ENCODE measurements at regions not wholly inside any gene's neighbourhood (a gene's known extent, or its start where the extent isn't known, plus 50 kb on each side); places are given as distances from the start of the nearest gene placed in this dataset.

DNA sequence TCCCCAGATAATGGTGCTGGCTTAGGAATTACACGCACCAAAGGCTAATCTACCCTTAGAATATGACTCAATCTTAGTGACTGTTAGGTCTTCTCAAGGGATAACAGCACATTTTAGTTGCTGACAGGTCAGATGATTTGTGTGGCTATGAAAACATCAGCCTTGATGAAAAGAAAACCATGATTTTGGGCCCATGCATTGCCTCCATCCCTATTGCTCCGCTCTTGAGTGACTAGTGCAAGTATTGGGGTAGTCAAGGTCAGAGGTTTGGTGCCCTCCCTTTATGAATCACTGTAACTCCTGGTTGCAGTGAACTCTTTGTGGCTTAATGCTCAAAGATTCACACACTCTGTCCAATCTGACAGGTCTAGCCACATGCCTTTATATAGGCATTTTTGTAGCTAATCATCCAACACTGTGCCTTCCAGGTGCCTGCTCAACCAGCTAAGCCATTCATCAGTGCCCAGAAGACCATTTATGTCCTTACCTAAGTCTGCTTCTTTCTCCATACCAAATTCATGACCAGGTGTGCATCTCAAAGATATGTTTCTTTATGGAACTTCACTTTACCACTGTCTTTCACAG, 251.6 kb downstream of the KCNJ2 start:
- no peak for DNase-seq
- Mint-ChIP-seq H3K4me1 (ENCODE audit: low read depth, unreplicated experiment) (no peaks in the 10 kb centered on the region), H3K27ac (ENCODE audit: unreplicated experiment) (no peak overlapping the region), H3K4me3 (ENCODE audit: unreplicated experiment) (no peak overlapping the region), H3K27me3 (ENCODE audit: unreplicated experiment) (no peaks in the 10 kb centered on the region), H3K36me3 (ENCODE audit: unreplicated experiment) (no peaks in the 10 kb centered on the region), H3K9me3 (ENCODE audit: unreplicated experiment) (no peaks in the 10 kb centered on the region)
- TF ChIP-seq, protein P1, sequence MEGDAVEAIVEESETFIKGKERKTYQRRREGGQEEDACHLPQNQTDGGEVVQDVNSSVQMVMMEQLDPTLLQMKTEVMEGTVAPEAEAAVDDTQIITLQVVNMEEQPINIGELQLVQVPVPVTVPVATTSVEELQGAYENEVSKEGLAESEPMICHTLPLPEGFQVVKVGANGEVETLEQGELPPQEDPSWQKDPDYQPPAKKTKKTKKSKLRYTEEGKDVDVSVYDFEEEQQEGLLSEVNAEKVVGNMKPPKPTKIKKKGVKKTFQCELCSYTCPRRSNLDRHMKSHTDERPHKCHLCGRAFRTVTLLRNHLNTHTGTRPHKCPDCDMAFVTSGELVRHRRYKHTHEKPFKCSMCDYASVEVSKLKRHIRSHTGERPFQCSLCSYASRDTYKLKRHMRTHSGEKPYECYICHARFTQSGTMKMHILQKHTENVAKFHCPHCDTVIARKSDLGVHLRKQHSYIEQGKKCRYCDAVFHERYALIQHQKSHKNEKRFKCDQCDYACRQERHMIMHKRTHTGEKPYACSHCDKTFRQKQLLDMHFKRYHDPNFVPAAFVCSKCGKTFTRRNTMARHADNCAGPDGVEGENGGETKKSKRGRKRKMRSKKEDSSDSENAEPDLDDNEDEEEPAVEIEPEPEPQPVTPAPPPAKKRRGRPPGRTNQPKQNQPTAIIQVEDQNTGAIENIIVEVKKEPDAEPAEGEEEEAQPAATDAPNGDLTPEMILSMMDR (IDR thresholded peaks at IDR 0.05; ENCODE audit: partially characterized antibody, unreplicated experiment): no peak

DNA sequence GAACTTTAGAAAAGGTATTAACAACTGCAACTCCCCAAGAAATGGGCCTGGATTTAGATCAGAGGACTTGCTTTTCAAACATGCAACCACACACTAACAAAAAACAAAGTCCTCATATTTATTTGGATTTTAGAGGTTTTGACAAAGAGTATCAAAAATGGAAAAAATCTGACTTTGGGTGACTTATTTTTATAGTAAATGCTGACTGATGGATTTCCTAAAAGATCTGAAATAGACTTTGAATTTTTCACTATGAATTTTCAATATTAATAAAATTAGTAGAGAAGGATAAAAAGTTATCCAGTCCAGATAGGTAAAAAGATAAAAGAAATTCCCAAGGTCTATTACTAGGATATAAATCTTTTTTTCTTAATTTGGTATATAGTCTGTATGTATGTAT, 253.5 kb downstream of the KCNJ2 start:
- no peaks in the 10 kb centered on the region for H3K9me3 Mint-ChIP-seq (ENCODE audit: unreplicated experiment)
- no peaks in the 10 kb centered on the region for H3K27me3 Mint-ChIP-seq (ENCODE audit: unreplicated experiment)
- DNase-seq: no peak
- TF ChIP-seq, protein P1 (IDR thresholded peaks at IDR 0.05; ENCODE audit: partially characterized antibody, unreplicated experiment): no peak
- H3K4me3 Mint-ChIP-seq (ENCODE audit: unreplicated experiment): no peak overlapping the region
- no peaks in the 10 kb centered on the region for H3K36me3 Mint-ChIP-seq (ENCODE audit: unreplicated experiment)
- no peaks in the 10 kb centered on the region for H3K4me1 Mint-ChIP-seq (ENCODE audit: low read depth, unreplicated experiment)
- no peak overlapping the region for H3K27ac Mint-ChIP-seq (ENCODE audit: unreplicated experiment)

DNA sequence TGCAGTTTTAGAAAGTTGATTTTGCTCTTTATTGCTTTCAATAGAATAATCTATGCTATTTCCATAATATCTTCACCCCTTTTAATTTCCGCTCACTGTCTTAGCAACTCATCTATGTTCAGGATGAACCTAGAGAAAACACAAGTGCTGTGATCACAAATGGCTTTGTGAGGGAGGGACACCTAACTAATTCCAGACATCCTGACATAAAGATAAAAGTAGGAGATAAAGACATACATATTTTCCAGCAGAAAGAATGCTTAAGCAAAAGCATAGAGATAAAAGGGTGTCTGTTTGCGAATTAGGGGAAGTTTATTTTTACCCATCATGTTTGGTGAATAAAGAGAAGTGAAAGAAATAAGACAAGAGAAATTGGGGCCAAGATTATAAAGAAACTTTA, 254.2 kb downstream of the KCNJ2 start:
- Mint-ChIP-seq H3K27me3 (ENCODE audit: unreplicated experiment) (no peaks in the 10 kb centered on the region), H3K36me3 (ENCODE audit: unreplicated experiment) (no peaks in the 10 kb centered on the region), H3K27ac (ENCODE audit: unreplicated experiment) (no peak overlapping the region), H3K4me1 (ENCODE audit: low read depth, unreplicated experiment) (no peaks in the 10 kb centered on the region), H3K9me3 (ENCODE audit: unreplicated experiment) (no peaks in the 10 kb centered on the region), H3K4me3 (ENCODE audit: unreplicated experiment) (no peak overlapping the region)
- TF ChIP-seq, protein P1 (IDR thresholded peaks at IDR 0.05; ENCODE audit: partially characterized antibody, unreplicated experiment): no peak
- DNase-seq: no peak

DNA sequence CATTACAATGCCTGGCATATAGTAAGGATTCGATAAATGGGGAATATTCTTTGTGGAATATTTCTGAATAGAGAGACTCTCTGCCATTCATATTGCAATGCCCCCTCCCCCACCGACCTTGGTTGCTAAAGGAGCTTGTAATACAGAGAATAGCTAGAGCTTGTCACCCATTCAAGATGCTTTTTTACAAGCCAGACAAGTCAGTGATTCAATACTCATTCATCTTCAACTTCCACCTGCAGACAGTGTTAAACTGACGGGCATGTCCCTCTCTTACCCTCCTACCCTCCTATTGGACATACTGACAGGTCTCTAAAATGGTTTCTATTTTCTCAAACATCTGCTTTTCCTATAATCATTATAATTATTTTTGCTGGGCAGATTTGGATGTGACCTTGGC, 257.4 kb downstream of the KCNJ2 start:
- Mint-ChIP-seq H3K27me3 (ENCODE audit: unreplicated experiment) (peaks cover 2% of the 10 kb centered on the region), H3K27ac (ENCODE audit: unreplicated experiment) (no peak overlapping the region), H3K36me3 (ENCODE audit: unreplicated experiment) (no peaks in the 10 kb centered on the region), H3K4me3 (ENCODE audit: unreplicated experiment) (no peak overlapping the region), H3K9me3 (ENCODE audit: unreplicated experiment) (peaks cover 2% of the 10 kb centered on the region), H3K4me1 (ENCODE audit: low read depth, unreplicated experiment) (no peaks in the 10 kb centered on the region)
- DNase-seq: peak; percentile 12
- TF ChIP-seq, protein P1 (IDR thresholded peaks at IDR 0.05; ENCODE audit: partially characterized antibody, unreplicated experiment): no peak

DNA sequence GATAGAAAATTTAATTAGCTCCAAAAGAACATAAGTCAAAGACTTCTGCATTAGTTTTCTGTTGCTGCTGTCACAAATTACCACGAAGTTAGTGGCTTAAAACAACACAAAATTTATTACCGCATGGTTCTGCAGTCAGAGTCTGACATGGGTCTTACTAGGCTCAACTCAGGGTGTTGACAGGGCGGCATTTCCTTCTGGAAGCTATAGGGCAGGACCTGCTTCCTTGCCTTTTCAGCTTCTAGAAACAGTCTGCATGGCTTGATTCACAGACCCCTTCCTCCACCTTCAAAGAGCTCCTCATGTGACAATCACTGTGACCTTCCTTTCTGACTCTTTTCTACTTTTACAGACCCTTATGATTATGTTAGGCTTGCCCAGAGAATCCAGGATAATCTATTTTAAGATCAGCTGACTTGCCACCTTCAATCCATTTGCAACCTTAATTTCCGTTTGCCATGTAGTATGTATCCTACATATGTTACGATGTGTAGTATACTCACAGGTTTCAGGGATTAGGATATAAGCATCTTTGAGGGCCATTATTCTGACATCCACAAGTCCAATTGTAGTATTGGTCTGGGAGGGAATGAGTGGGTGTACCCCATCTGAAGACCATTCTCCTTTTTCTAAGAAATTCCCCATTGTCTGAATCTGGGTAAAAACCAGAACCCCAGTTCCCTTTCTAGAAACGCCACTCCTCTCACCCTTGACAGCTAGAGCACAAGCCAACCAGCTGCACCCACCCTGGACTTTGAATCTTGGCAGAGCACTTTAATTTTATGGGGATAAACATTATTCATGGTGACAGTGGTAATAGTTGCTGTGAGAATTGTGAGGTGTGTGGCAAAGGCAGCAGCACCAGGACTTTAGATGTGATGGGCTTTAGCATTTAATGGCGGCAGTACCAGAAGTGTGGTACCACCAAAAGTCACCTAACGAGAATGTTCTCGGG, 265.5 kb downstream of the KCNJ2 start:
- H3K27ac Mint-ChIP-seq (ENCODE audit: unreplicated experiment): no peak overlapping the region
- H3K36me3 Mint-ChIP-seq (ENCODE audit: unreplicated experiment): no peaks in the 10 kb centered on the region
- H3K27me3 Mint-ChIP-seq (ENCODE audit: unreplicated experiment): peaks cover 2% of the 10 kb centered on the region
- no peaks in the 10 kb centered on the region for H3K4me1 Mint-ChIP-seq (ENCODE audit: low read depth, unreplicated experiment)
- H3K9me3 Mint-ChIP-seq (ENCODE audit: unreplicated experiment): peaks cover 2% of the 10 kb centered on the region
- DNase-seq: no peak
- TF ChIP-seq, protein P1 (IDR thresholded peaks at IDR 0.05; ENCODE audit: partially characterized antibody, unreplicated experiment): no peak
- H3K4me3 Mint-ChIP-seq (ENCODE audit: unreplicated experiment): no peak overlapping the region

Measured in glutamatergic neuron (in vitro differentiated cells).